ENCODE measurements at regions not wholly inside any gene's neighbourhood (a gene's known extent, or its start where the extent isn't known, plus 50 kb on each side); places are given as distances from the start of the nearest gene placed in this dataset.

DNA sequence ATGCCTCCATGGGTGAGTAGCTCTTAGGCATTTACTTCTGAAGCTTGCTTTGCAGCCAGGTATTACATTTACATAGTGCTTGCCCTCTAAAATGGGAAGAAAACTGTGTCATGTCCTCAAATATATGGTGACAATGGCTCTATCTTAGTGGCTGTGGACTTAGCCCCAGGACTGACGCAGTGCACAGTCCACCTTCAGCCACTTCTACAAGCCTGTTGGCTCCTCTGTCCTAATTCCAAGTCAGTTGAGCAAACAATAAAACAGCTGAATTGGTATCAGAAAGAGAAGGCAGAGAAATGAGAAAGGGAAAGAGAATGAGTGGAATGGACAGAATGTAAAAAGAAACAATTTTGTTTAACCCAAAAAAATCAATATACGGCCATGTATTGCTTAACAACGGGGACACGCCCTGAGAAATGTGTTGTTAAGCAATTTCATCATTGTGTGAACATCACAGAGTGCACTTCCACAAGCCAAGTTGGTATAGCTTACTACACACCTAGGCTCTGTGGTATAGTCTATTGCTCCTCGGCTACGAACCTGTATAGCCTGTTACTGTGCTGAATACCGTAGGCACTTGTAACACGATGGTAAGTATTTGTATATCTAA, 93.5 kb downstream of the GRIN2B start:
- H3K4me3 ChIP-seq (ENCODE audit: low read length) = no peak overlapping the region
- H3K27ac ChIP-seq (ENCODE audit: low read length) = no peak overlapping the region
- H3F3A ChIP-seq (ENCODE audit: low read length, unreplicated experiment) = no peaks in the 10 kb centered on the region
- no peaks in the 10 kb centered on the region for H3K36me3 ChIP-seq (ENCODE audit: low read depth, low read length)
- intact Hi-C loops (cut with micrococcal nuclease) = no loop called here
- H3K4me2 ChIP-seq (ENCODE audit: low read length) = no peak overlapping the region
- peaks cover 57% of the 10 kb centered on the region for H3K27me3 ChIP-seq (ENCODE audit: low read length)
- DNase-seq (no peak), ATAC-seq (no peak)
- H3K9me2 ChIP-seq (replicated peaks; ENCODE audit: low read length) = no peaks in the 10 kb centered on the region
- TF ChIP-seq, protein P1, sequence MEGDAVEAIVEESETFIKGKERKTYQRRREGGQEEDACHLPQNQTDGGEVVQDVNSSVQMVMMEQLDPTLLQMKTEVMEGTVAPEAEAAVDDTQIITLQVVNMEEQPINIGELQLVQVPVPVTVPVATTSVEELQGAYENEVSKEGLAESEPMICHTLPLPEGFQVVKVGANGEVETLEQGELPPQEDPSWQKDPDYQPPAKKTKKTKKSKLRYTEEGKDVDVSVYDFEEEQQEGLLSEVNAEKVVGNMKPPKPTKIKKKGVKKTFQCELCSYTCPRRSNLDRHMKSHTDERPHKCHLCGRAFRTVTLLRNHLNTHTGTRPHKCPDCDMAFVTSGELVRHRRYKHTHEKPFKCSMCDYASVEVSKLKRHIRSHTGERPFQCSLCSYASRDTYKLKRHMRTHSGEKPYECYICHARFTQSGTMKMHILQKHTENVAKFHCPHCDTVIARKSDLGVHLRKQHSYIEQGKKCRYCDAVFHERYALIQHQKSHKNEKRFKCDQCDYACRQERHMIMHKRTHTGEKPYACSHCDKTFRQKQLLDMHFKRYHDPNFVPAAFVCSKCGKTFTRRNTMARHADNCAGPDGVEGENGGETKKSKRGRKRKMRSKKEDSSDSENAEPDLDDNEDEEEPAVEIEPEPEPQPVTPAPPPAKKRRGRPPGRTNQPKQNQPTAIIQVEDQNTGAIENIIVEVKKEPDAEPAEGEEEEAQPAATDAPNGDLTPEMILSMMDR (conservative IDR thresholded peaks at IDR 0.05; ENCODE audit: low read depth, low read length) = no peak
- TF ChIP-seq EZH2 (IDR thresholded peaks at IDR 0.05; ENCODE audit: low read length, unreplicated experiment) (no peak), EZH2phosphoT487 (IDR thresholded peaks at IDR 0.05; ENCODE audit: borderline replicate concordance, low read length) (no peak)
- no peaks in the 10 kb centered on the region for H4K20me1 ChIP-seq (ENCODE audit: low read length)
- ChIA-PET CTCF (no interaction called here), POLR2A (ENCODE audit: unreplicated experiment) (no interaction called here)
- H3K4me1 ChIP-seq (ENCODE audit: insufficient read depth, low read length) = no peaks in the 10 kb centered on the region
- H2AFZ ChIP-seq (ENCODE audit: low read length) = no peak overlapping the region
- no peaks in the 10 kb centered on the region for H3K79me2 ChIP-seq (ENCODE audit: low read length)
- BruUV-seq (replicated peaks) = no TSS peak
- H3K9me3 ChIP-seq (ENCODE audit: low read length) = no peaks in the 10 kb centered on the region
- H3K9ac ChIP-seq (ENCODE audit: low read length) = no peak overlapping the region

DNA sequence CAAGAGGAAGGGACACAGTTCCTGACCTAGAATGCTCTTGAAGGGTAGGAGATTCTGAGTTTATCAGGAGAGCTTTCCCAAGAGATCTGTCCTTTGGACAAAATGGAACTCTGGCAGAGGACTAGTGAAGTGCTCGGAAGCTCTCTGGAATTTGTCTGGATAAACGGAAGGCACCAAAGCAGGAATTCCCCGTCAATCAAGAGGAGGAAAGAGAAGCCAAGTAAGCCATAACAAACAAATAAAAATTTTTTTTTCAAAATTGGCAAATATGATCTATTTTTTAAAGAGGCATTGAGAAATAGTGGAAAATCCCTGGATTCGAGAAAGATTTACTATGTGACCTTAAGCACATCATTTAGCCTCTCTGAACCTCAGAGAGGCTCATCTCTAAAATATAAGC, 99.2 kb downstream of the GRIN2B start:
- H3K9me2 ChIP-seq (replicated peaks; ENCODE audit: low read length) = no peaks in the 10 kb centered on the region
- no peaks in the 10 kb centered on the region for H3K36me3 ChIP-seq (ENCODE audit: low read depth, low read length)
- POLR2A ChIA-PET (ENCODE audit: unreplicated experiment) = no interaction called here
- H3K4me1 ChIP-seq (ENCODE audit: insufficient read depth, low read length) = no peaks in the 10 kb centered on the region
- no peak for ATAC-seq
- H3K4me2 ChIP-seq (ENCODE audit: low read length) = no peak overlapping the region
- H3K27me3 ChIP-seq (ENCODE audit: low read length) = peaks cover 74% of the 10 kb centered on the region
- intact Hi-C loops (cut with micrococcal nuclease) = no loop called here
- no peaks in the 10 kb centered on the region for H4K20me1 ChIP-seq (ENCODE audit: low read length)
- no peaks in the 10 kb centered on the region for H3K79me2 ChIP-seq (ENCODE audit: low read length)
- no peak for TF ChIP-seq EZH2phosphoT487 (IDR thresholded peaks at IDR 0.05; ENCODE audit: borderline replicate concordance, low read length)
- TF ChIP-seq, protein P1 (conservative IDR thresholded peaks at IDR 0.05; ENCODE audit: low read depth, low read length) = no peak
- TF ChIP-seq EZH2 (IDR thresholded peaks at IDR 0.05; ENCODE audit: low read length, unreplicated experiment) = no peak
- no peak overlapping the region for H2AFZ ChIP-seq (ENCODE audit: low read length)
- no peaks in the 10 kb centered on the region for H3F3A ChIP-seq (ENCODE audit: low read length, unreplicated experiment)
- H3K27ac ChIP-seq (ENCODE audit: low read length) = no peak overlapping the region
- H3K4me3 ChIP-seq (ENCODE audit: low read length) = no peak overlapping the region
- BruUV-seq (replicated peaks) = no TSS peak
- H3K9ac ChIP-seq (ENCODE audit: low read length) = no peak overlapping the region
- H3K9me3 ChIP-seq (ENCODE audit: low read length) = no peaks in the 10 kb centered on the region
- CTCF ChIA-PET = no interaction called here
- no peak for DNase-seq

DNA sequence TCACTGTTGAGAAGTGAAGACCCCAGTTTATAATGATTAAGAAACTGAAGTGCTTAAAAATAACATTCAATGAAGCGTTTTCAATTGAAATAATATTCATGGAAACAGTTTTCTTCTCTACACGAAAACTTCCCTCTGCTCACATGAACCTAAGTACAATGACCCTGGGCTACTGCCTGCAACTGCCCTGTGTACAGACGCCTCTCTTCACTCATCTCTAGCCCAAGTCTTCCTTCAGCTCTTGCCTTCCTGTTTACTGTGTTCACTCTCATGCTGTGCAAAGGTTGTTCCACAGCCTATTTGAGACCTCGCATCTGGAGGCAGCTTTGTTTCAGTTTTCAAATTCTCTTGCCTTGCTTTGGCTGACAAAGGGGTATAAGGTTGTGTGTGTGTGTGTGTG, 100.8 kb downstream of the GRIN2B start:
- ATAC-seq (no peak), DNase-seq (no peak)
- Histone ChIP-seq H3F3A (ENCODE audit: low read length, unreplicated experiment) (no peaks in the 10 kb centered on the region), H2AFZ (ENCODE audit: low read length) (no peak overlapping the region), H3K9me2 (replicated peaks; ENCODE audit: low read length) (no peaks in the 10 kb centered on the region), H3K4me1 (ENCODE audit: insufficient read depth, low read length) (no peaks in the 10 kb centered on the region), H3K79me2 (ENCODE audit: low read length) (no peaks in the 10 kb centered on the region), H3K9me3 (ENCODE audit: low read length) (no peaks in the 10 kb centered on the region), H4K20me1 (ENCODE audit: low read length) (no peaks in the 10 kb centered on the region), H3K9ac (ENCODE audit: low read length) (no peak overlapping the region), H3K27me3 (ENCODE audit: low read length) (peaks cover 68% of the 10 kb centered on the region), H3K36me3 (ENCODE audit: low read depth, low read length) (no peaks in the 10 kb centered on the region), H3K27ac (ENCODE audit: low read length) (no peak overlapping the region), H3K4me3 (ENCODE audit: low read length) (no peak overlapping the region), H3K4me2 (ENCODE audit: low read length) (no peak overlapping the region)
- no peak for TF ChIP-seq EZH2 (IDR thresholded peaks at IDR 0.05; ENCODE audit: low read length, unreplicated experiment)
- TF ChIP-seq, protein P1 (conservative IDR thresholded peaks at IDR 0.05; ENCODE audit: low read depth, low read length) = no peak
- TF ChIP-seq EZH2phosphoT487 (IDR thresholded peaks at IDR 0.05; ENCODE audit: borderline replicate concordance, low read length) = no peak
- intact Hi-C loops (cut with micrococcal nuclease) = no loop called here
- ChIA-PET POLR2A (ENCODE audit: unreplicated experiment) (interaction anchor here (0.6 kb wide), 1 partner anchor 48 kb away, joined by 4 read pairs; no protein-coding TSS in a partner anchor), CTCF (no interaction called here)
- no TSS peak for BruUV-seq (replicated peaks)
